ENCODE measurements at regions not wholly inside any gene's neighbourhood (a gene's known extent, or its start where the extent isn't known, plus 50 kb on each side); places are given as distances from the start of the nearest gene placed in this dataset.

DNA sequence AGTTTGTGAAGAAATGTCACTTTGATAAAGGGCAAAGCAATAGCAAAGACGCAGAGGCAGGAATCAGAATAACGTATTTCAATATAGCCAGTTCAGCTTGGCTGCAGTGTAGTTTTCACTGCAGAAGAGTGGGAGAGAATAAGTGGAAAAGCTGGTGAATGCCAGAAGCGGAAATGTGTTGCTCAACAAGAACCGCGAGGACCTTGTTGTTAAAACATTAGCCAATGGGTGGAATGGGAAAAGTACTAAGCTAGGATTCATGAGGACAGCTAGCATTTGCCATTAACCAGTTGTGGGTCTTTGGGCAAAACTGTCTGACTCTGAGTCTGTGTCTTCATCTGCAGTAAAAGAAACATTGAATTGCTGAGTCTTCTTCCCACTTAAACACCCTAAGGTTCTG lies 292.9 kb upstream of the GRIP1 start:
- WGBS (ENCODE audit: insufficient coverage) = 95% methylated on average over 5 of the region's 5 CpGs
- Histone ChIP-seq H3K4me3 (ENCODE audit: control insufficient read depth in 1 of 7, extremely low read depth in 1 of 7, insufficient read depth in 4 of 7, low read depth in 2 of 7, low read length in 6 of 7) (no peak overlapping the region), H3K36me3 (ENCODE audit: control insufficient read depth in 4 of 4, insufficient read depth in 4 of 4, low read length in 3 of 4) (no peaks in the 10 kb centered on the region), H3K27ac (ENCODE audit: insufficient read depth in 1 of 2, low read depth in 1 of 2, low read length in 2 of 2, poor library complexity in 1 of 2, severe bottlenecking in 2 of 2) (no peak overlapping the region), H3K9me3 (ENCODE audit: control extremely low read depth in 1 of 5, control insufficient read depth in 4 of 5, insufficient read depth in 2 of 5, low read depth in 1 of 5, low read length in 4 of 5) (no peaks in the 10 kb centered on the region), H3K4me1 (ENCODE audit: control extremely low read depth in 1 of 4, control insufficient read depth in 4 of 4, insufficient read depth in 4 of 4, low read length in 3 of 4) (no peaks in the 10 kb centered on the region), H3K27me3 (replicated peaks in 2 of 5; ENCODE audit: control insufficient read depth in 4 of 5, insufficient read depth in 5 of 5, low read length in 4 of 5) (no peaks in the 10 kb centered on the region)
- CTCF ChIA-PET = interaction anchor here (0.8 kb wide), 1 partner anchor 10 kb away, joined by 3 read pairs; no protein-coding TSS in a partner anchor
- DNase-seq = no peak
- POLR2A ChIA-PET = no interaction called here

- Histone ChIP-seq H3K27ac (ENCODE audit: insufficient read depth in 1 of 2, low read depth in 1 of 2, low read length in 2 of 2, poor library complexity in 1 of 2, severe bottlenecking in 2 of 2) (no peak overlapping the region), H3K4me1 (ENCODE audit: control extremely low read depth in 1 of 4, control insufficient read depth in 4 of 4, insufficient read depth in 4 of 4, low read length in 3 of 4) (no peaks in the 10 kb centered on the region), H3K36me3 (ENCODE audit: control insufficient read depth in 4 of 4, insufficient read depth in 4 of 4, low read length in 3 of 4) (no peaks in the 10 kb centered on the region), H3K9me3 (ENCODE audit: control extremely low read depth in 1 of 5, control insufficient read depth in 4 of 5, insufficient read depth in 2 of 5, low read depth in 1 of 5, low read length in 4 of 5) (no peaks in the 10 kb centered on the region), H3K4me3 (ENCODE audit: control insufficient read depth in 1 of 7, extremely low read depth in 1 of 7, insufficient read depth in 4 of 7, low read depth in 2 of 7, low read length in 6 of 7) (no peak overlapping the region), H3K27me3 (replicated peaks in 2 of 5; ENCODE audit: control insufficient read depth in 4 of 5, insufficient read depth in 5 of 5, low read length in 4 of 5) (no peaks in the 10 kb centered on the region)
- no peak for DNase-seq
- ChIA-PET POLR2A (no interaction called here), CTCF (no interaction called here)
These were observed 292.6 kb upstream of the CAND1 start for GRCh38 chr12:66976526-66976925.

DNA sequence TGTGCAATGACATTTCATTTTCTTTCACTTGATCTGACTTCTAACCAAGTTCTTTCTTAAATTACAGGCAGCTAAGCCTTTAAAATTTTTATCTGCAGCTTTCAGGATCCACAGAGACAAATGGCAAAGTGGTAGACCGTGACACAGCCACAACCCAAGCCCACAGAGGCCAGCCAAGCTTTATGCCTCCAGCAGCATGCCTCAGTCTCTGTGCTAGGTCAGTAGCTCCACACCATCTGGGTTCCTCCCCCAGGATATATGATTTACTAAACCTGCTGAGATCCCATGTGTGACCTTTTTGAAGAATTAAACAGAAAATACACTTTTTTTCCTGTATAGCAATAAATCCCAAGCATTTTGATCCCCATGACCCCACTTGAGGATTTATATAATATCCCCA lies 290.4 kb upstream of the CAND1 start:
- ChIA-PET CTCF (no interaction called here), POLR2A (no interaction called here)
- H3K4me3 ChIP-seq (ENCODE audit: control insufficient read depth in 1 of 7, extremely low read depth in 1 of 7, insufficient read depth in 4 of 7, low read depth in 2 of 7, low read length in 6 of 7) = no peak overlapping the region
- 100% methylated on average over 1 of the region's 1 CpG for WGBS (ENCODE audit: insufficient coverage)
- H3K27me3 ChIP-seq (replicated peaks in 2 of 5; ENCODE audit: control insufficient read depth in 4 of 5, insufficient read depth in 5 of 5, low read length in 4 of 5) = no peaks in the 10 kb centered on the region
- no peaks in the 10 kb centered on the region for H3K36me3 ChIP-seq (ENCODE audit: control insufficient read depth in 4 of 4, insufficient read depth in 4 of 4, low read length in 3 of 4)
- no peak overlapping the region for H3K27ac ChIP-seq (ENCODE audit: insufficient read depth in 1 of 2, low read depth in 1 of 2, low read length in 2 of 2, poor library complexity in 1 of 2, severe bottlenecking in 2 of 2)
- peaks cover 0 to 4% (median 0%) of the 10 kb centered on the region in 5 experiments for H3K9me3 ChIP-seq (ENCODE audit: control extremely low read depth in 1 of 5, control insufficient read depth in 4 of 5, insufficient read depth in 2 of 5, low read depth in 1 of 5, low read length in 4 of 5)
- no peak for DNase-seq
- H3K4me1 ChIP-seq (ENCODE audit: control extremely low read depth in 1 of 4, control insufficient read depth in 4 of 4, insufficient read depth in 4 of 4, low read length in 3 of 4) = no peaks in the 10 kb centered on the region

DNA sequence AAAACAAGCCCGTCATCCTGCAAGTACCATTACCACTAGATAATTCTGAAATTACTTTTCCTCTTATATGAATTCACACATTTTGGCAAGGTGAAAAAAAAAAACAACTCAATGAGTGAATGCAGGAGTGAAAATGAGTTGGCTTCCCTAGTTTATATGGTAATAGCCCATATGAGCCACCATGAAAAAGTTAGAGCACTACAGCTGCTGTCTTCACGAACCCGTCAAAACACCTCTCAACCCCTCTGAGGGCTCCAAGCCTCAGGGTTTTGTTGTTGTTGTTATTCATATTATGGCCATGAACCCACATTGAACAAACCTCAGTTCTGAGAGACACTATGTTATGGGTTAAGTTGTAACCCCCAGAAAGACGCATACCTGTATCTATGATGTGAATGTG lies 289.9 kb upstream of the CAND1 start:
- H3K27me3 ChIP-seq (replicated peaks in 2 of 5; ENCODE audit: control insufficient read depth in 4 of 5, insufficient read depth in 5 of 5, low read length in 4 of 5) = no peaks in the 10 kb centered on the region
- POLR2A ChIA-PET = no interaction called here
- CTCF ChIA-PET = no interaction called here
- peaks cover 0 to 4% (median 0%) of the 10 kb centered on the region in 5 experiments for H3K9me3 ChIP-seq (ENCODE audit: control extremely low read depth in 1 of 5, control insufficient read depth in 4 of 5, insufficient read depth in 2 of 5, low read depth in 1 of 5, low read length in 4 of 5)
- no peaks in the 10 kb centered on the region for H3K36me3 ChIP-seq (ENCODE audit: control insufficient read depth in 4 of 4, insufficient read depth in 4 of 4, low read length in 3 of 4)
- H3K4me3 ChIP-seq (ENCODE audit: control insufficient read depth in 1 of 7, extremely low read depth in 1 of 7, insufficient read depth in 4 of 7, low read depth in 2 of 7, low read length in 6 of 7) = no peak overlapping the region
- H3K27ac ChIP-seq (ENCODE audit: insufficient read depth in 1 of 2, low read depth in 1 of 2, low read length in 2 of 2, poor library complexity in 1 of 2, severe bottlenecking in 2 of 2) = no peak overlapping the region
- no peak for DNase-seq
- H3K4me1 ChIP-seq (ENCODE audit: control extremely low read depth in 1 of 4, control insufficient read depth in 4 of 4, insufficient read depth in 4 of 4, low read length in 3 of 4) = no peaks in the 10 kb centered on the region
- 83% methylated on average over 1 of the region's 4 CpGs for WGBS (ENCODE audit: insufficient coverage)

GRCh38 chr12:66984077-66984476 lies 285.1 kb upstream of the CAND1 start:
- no peak for DNase-seq
- WGBS (ENCODE audit: insufficient coverage) = 100% methylated on average over 1 of the region's 2 CpGs
- Histone ChIP-seq H3K9me3 (ENCODE audit: control extremely low read depth in 1 of 5, control insufficient read depth in 4 of 5, insufficient read depth in 2 of 5, low read depth in 1 of 5, low read length in 4 of 5) (peaks cover 0 to 4% (median 0%) of the 10 kb centered on the region in 5 experiments), H3K27ac (ENCODE audit: insufficient read depth in 1 of 2, low read depth in 1 of 2, low read length in 2 of 2, poor library complexity in 1 of 2, severe bottlenecking in 2 of 2) (no peak overlapping the region), H3K4me3 (ENCODE audit: control insufficient read depth in 1 of 7, extremely low read depth in 1 of 7, insufficient read depth in 4 of 7, low read depth in 2 of 7, low read length in 6 of 7) (no peak overlapping the region), H3K27me3 (replicated peaks in 2 of 5; ENCODE audit: control insufficient read depth in 4 of 5, insufficient read depth in 5 of 5, low read length in 4 of 5) (peaks cover 0 to 2% (median 0%) of the 10 kb centered on the region in 5 experiments), H3K36me3 (ENCODE audit: control insufficient read depth in 4 of 4, insufficient read depth in 4 of 4, low read length in 3 of 4) (no peaks in the 10 kb centered on the region), H3K4me1 (ENCODE audit: control extremely low read depth in 1 of 4, control insufficient read depth in 4 of 4, insufficient read depth in 4 of 4, low read length in 3 of 4) (no peaks in the 10 kb centered on the region)
- ChIA-PET POLR2A (no interaction called here), CTCF (no interaction called here)

DNA sequence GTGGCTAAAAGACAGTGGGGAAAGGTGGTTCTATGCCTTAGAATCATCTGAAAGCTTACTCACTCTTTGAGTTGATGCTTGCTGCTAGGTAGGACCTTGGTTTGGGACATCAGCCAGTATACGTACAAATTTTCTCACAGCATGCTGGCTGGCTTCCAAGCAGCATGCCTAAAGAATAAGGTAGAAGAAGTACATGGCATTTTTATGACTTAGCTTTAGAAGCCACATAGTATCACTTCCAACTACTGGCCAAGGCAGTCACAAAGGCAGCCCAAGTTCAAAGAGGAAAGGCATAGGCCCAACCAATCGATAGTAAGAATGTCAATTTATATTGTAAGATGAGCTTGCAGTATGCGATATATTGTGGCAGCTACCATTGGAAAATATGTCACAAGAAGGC lies 284.2 kb upstream of the CAND1 start:
- H3K4me1 ChIP-seq (ENCODE audit: control extremely low read depth in 1 of 4, control insufficient read depth in 4 of 4, insufficient read depth in 4 of 4, low read length in 3 of 4) = no peaks in the 10 kb centered on the region
- no peak for DNase-seq
- H3K27ac ChIP-seq (ENCODE audit: insufficient read depth in 1 of 2, low read depth in 1 of 2, low read length in 2 of 2, poor library complexity in 1 of 2, severe bottlenecking in 2 of 2) = no peak overlapping the region
- 40% methylated on average over 1 of the region's 3 CpGs for WGBS (ENCODE audit: insufficient coverage)
- H3K27me3 ChIP-seq (replicated peaks in 2 of 5; ENCODE audit: control insufficient read depth in 4 of 5, insufficient read depth in 5 of 5, low read length in 4 of 5) = peaks cover 0 to 2% (median 0%) of the 10 kb centered on the region in 5 experiments
- H3K9me3 ChIP-seq (ENCODE audit: control extremely low read depth in 1 of 5, control insufficient read depth in 4 of 5, insufficient read depth in 2 of 5, low read depth in 1 of 5, low read length in 4 of 5) = peaks cover 0 to 4% (median 0%) of the 10 kb centered on the region in 5 experiments
- ChIA-PET CTCF (no interaction called here), POLR2A (no interaction called here)
- no peak overlapping the region for H3K4me3 ChIP-seq (ENCODE audit: control insufficient read depth in 1 of 7, extremely low read depth in 1 of 7, insufficient read depth in 4 of 7, low read depth in 2 of 7, low read length in 6 of 7)
- H3K36me3 ChIP-seq (ENCODE audit: control insufficient read depth in 4 of 4, insufficient read depth in 4 of 4, low read length in 3 of 4) = no peaks in the 10 kb centered on the region

- POLR2A ChIA-PET = no interaction called here
- H3K36me3 ChIP-seq (ENCODE audit: control insufficient read depth in 4 of 4, insufficient read depth in 4 of 4, low read length in 3 of 4) = no peaks in the 10 kb centered on the region
- peaks cover 0 to 3% (median 0%) of the 10 kb centered on the region in 5 experiments for H3K9me3 ChIP-seq (ENCODE audit: control extremely low read depth in 1 of 5, control insufficient read depth in 4 of 5, insufficient read depth in 2 of 5, low read depth in 1 of 5, low read length in 4 of 5)
- no CpG with 5 or more reads among the region's 1 CpG for WGBS (ENCODE audit: insufficient coverage)
- CTCF ChIA-PET = interaction anchor here (1.3 kb wide), 1 partner anchor 304 kb away, joined by 3 read pairs; no protein-coding TSS in a partner anchor
- no peaks in the 10 kb centered on the region for H3K27me3 ChIP-seq (replicated peaks in 2 of 5; ENCODE audit: control insufficient read depth in 4 of 5, insufficient read depth in 5 of 5, low read length in 4 of 5)
- H3K4me3 ChIP-seq (ENCODE audit: control insufficient read depth in 1 of 7, extremely low read depth in 1 of 7, insufficient read depth in 4 of 7, low read depth in 2 of 7, low read length in 6 of 7) = no peak overlapping the region
- no peaks in the 10 kb centered on the region for H3K4me1 ChIP-seq (ENCODE audit: control extremely low read depth in 1 of 4, control insufficient read depth in 4 of 4, insufficient read depth in 4 of 4, low read length in 3 of 4)
- DNase-seq = no peak
- no peak overlapping the region for H3K27ac ChIP-seq (ENCODE audit: insufficient read depth in 1 of 2, low read depth in 1 of 2, low read length in 2 of 2, poor library complexity in 1 of 2, severe bottlenecking in 2 of 2)
These were observed 270.0 kb upstream of the CAND1 start for GRCh38 chr12:66999141-66999540.
